ENCODE measurements at regions not wholly inside any gene's neighbourhood (a gene's known extent, or its start where the extent isn't known, plus 50 kb on each side); places are given as distances from the start of the nearest gene placed in this dataset.

- TF ChIP-seq CTCF (conservative IDR thresholded peaks at IDR 0.05; ENCODE audit: low read depth, low read length) (no peak), EZH2 (IDR thresholded peaks at IDR 0.05; ENCODE audit: borderline replicate concordance, low read depth, low read length, poor library complexity, severe bottlenecking) (no peak)
- Histone ChIP-seq H3K9me3 (ENCODE audit: low read depth, low read length, poor library complexity, severe bottlenecking) (no peaks in the 10 kb centered on the region), H3K4me3 (ENCODE audit: low read depth, low read length, poor library complexity, severe bottlenecking) (no peak overlapping the region), H3K4me1 (ENCODE audit: insufficient read depth, low read length, poor library complexity, severe bottlenecking) (peaks cover 7% of the 10 kb centered on the region), H3K27ac (ENCODE audit: low read depth, low read length, poor library complexity, severe bottlenecking) (no peak overlapping the region), H3K36me3 (ENCODE audit: insufficient read depth, low read length, poor library complexity, severe bottlenecking) (no peaks in the 10 kb centered on the region), H3K27me3 (replicated peaks; ENCODE audit: insufficient read depth, low read depth, low read length, poor library complexity) (no peaks in the 10 kb centered on the region)
- POLR2A ChIA-PET (ENCODE audit: low non-redundant PET): no interaction called here
- intact Hi-C loops (cut with micrococcal nuclease; ENCODE audit: unreplicated experiment): no loop called here
- no peak for DNase-seq (ENCODE audit: low spot score)
- BruUV-seq (replicated peaks): no TSS peak
- CTCF ChIA-PET: no interaction called here
Measured at GRCh38 chr5:86074297-86074696, 543.4 kb upstream of the COX7C start.

DNA sequence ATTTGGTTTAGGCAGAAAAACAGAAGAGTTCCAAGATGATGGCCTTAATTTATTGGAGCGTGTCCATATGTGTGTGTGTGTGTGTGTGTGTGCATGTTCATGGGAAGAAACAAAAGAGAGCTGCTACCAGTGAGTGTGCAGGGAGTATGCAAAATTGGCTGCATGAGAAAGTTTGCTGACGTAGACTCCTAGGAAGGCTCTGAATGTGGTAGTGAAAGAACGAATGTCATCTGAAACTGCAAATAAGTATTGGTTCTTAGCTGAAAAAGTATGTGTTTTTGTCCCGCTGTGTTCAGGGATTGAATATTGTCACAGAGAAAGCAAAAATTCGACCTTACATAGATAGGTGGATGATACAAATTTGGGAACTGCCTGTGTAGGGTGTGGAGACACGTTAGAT lies 542.6 kb upstream of the COX7C start:
- H3K36me3 ChIP-seq (ENCODE audit: insufficient read depth, low read length, poor library complexity, severe bottlenecking): no peaks in the 10 kb centered on the region
- H3K27ac ChIP-seq (ENCODE audit: low read depth, low read length, poor library complexity, severe bottlenecking): no peak overlapping the region
- H3K27me3 ChIP-seq (replicated peaks; ENCODE audit: insufficient read depth, low read depth, low read length, poor library complexity): no peaks in the 10 kb centered on the region
- no peaks in the 10 kb centered on the region for H3K9me3 ChIP-seq (ENCODE audit: low read depth, low read length, poor library complexity, severe bottlenecking)
- CTCF ChIA-PET: no interaction called here
- BruUV-seq (replicated peaks): no TSS peak
- H3K4me1 ChIP-seq (ENCODE audit: insufficient read depth, low read length, poor library complexity, severe bottlenecking): peaks cover 7% of the 10 kb centered on the region
- TF ChIP-seq EZH2 (IDR thresholded peaks at IDR 0.05; ENCODE audit: borderline replicate concordance, low read depth, low read length, poor library complexity, severe bottlenecking): no peak
- TF ChIP-seq CTCF (conservative IDR thresholded peaks at IDR 0.05; ENCODE audit: low read depth, low read length): no peak
- intact Hi-C loops (cut with micrococcal nuclease; ENCODE audit: unreplicated experiment): no loop called here
- DNase-seq (ENCODE audit: low spot score): no peak
- POLR2A ChIA-PET (ENCODE audit: low non-redundant PET): no interaction called here
- no peak overlapping the region for H3K4me3 ChIP-seq (ENCODE audit: low read depth, low read length, poor library complexity, severe bottlenecking)

DNA sequence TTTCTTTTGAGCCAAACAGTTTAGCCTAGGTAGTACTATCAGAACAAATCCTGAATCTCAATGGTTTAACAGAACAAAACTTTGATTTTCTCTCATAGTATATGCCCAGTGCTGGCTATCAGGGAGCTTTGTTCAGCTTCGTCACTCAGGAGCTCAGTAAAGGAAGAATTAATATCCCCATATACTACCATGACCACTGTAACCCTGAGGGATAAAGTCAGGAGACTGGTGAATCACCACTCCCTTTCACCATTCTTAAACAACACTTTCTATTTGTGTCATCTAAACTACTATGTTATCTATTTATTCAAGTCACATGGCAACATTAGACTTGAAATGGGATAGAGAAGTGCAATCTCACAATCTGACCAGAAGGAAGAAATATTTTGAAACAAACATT lies 522.6 kb upstream of the COX7C start:
- H3K27ac ChIP-seq (ENCODE audit: low read depth, low read length, poor library complexity, severe bottlenecking): no peak overlapping the region
- no peaks in the 10 kb centered on the region for H3K9me3 ChIP-seq (ENCODE audit: low read depth, low read length, poor library complexity, severe bottlenecking)
- intact Hi-C loops (cut with micrococcal nuclease; ENCODE audit: unreplicated experiment): no loop called here
- TF ChIP-seq CTCF (conservative IDR thresholded peaks at IDR 0.05; ENCODE audit: low read depth, low read length): no peak
- TF ChIP-seq EZH2 (IDR thresholded peaks at IDR 0.05; ENCODE audit: borderline replicate concordance, low read depth, low read length, poor library complexity, severe bottlenecking): no peak
- no peaks in the 10 kb centered on the region for H3K27me3 ChIP-seq (replicated peaks; ENCODE audit: insufficient read depth, low read depth, low read length, poor library complexity)
- ChIA-PET POLR2A (ENCODE audit: low non-redundant PET) (no interaction called here), CTCF (no interaction called here)
- H3K4me3 ChIP-seq (ENCODE audit: low read depth, low read length, poor library complexity, severe bottlenecking): no peak overlapping the region
- H3K36me3 ChIP-seq (ENCODE audit: insufficient read depth, low read length, poor library complexity, severe bottlenecking): no peaks in the 10 kb centered on the region
- DNase-seq (ENCODE audit: low spot score): no peak
- no peaks in the 10 kb centered on the region for H3K4me1 ChIP-seq (ENCODE audit: insufficient read depth, low read length, poor library complexity, severe bottlenecking)
- no TSS peak for BruUV-seq (replicated peaks)

All from A673 (cell line).